HEK293 (cell line): ENCODE measurements at regions not wholly inside any gene's neighbourhood (a gene's known extent, or its start where the extent isn't known, plus 50 kb on each side); places are given as distances from the start of the nearest gene placed in this dataset.

ENCODE experiments used
- CTCF ChIA-PET: fragments of 350-600 bp; formaldehyde crosslinking; extraction: SDS; loops from one replicate; lab custom pipeline; 2021; ENCODE audit warnings: antibody characterized with exemption; lab: Yijun Ruan, JAX
- POLR2A ChIA-PET: fragments of 300-600 bp; formaldehyde crosslinking; extraction: SDS; loops from one replicate; lab custom pipeline; 2020; ENCODE audit warnings: antibody characterized with exemption, inconsistent platforms; lab: Yijun Ruan, JAX
- H3K27ac ChIP-seq: fragments of 200-500 bp; sonication (Bioruptor generic); 2 replicates; pipeline ENCODE4 v1.5.1; 2014; ENCODE audit warnings: low read depth, low read length, control low read depth, inconsistent platforms; ENCODE audit errors: extremely low read depth
- H3K36me3 ChIP-seq, 2 experiments: fragments of 200-500 bp in 1 of 2; sonication (Bioruptor generic) in 1 of 2; 1 replicate in 1 of 2; 2 replicates in 1 of 2; pipeline ENCODE4 v1.5.1; 2014 to 2017; ENCODE audit warnings: inconsistent platforms in 2 of 2, low read length in 2 of 2; ENCODE audit not compliant: control insufficient read depth in 2 of 2, insufficient read depth in 1 of 2
- H3K4me1 ChIP-seq: fragments of 200-500 bp; sonication (Bioruptor generic); 2 replicates; pipeline ENCODE4 v1.5.1; 2014; ENCODE audit warnings: mild to moderate bottlenecking, low read length, inconsistent platforms; ENCODE audit not compliant: control insufficient read depth, insufficient read depth
- H3K4me3 ChIP-seq: 2 replicates; pipeline ENCODE4 v1.5.1; 2011; ENCODE audit warnings: low read depth, mild to moderate bottlenecking, control low read depth, low read length, moderate library complexity
- H3K9me3 ChIP-seq: fragments of 200-500 bp; sonication (Bioruptor generic); 2 replicates; pipeline ENCODE4 v1.5.1; 2014; ENCODE audit warnings: low read depth, low read length, inconsistent platforms; ENCODE audit not compliant: control insufficient read depth, insufficient read depth
- EGR2 ChIP-seq: fragments of 450-650 bp; formaldehyde crosslinking; IDR thresholded peaks from 2 replicates; pipeline ENCODE4 v1.5.1; 2016; ENCODE audit warnings: low read depth, missing biosample characterization, missing genetic modification characterization
- FEZF1 ChIP-seq: fragments of 450-650 bp; formaldehyde crosslinking; IDR thresholded peaks from 2 replicates; pipeline ENCODE4 v1.5.1; 2016; ENCODE audit warnings: missing biosample characterization, missing genetic modification characterization
- GLIS1 ChIP-seq: fragments of 450-650 bp; formaldehyde crosslinking; IDR thresholded peaks from 2 replicates; pipeline ENCODE4 v1.5.1; 2016; ENCODE audit warnings: missing biosample characterization, missing genetic modification characterization
- PBX3 ChIP-seq: sonication (generic); formaldehyde crosslinking; IDR thresholded peaks from 2 replicates; pipeline ENCODE4 v1.8.1; 2022; ENCODE audit warnings: mild to moderate bottlenecking, moderate library complexity, missing genetic modification reagents
- SCRT2 ChIP-seq: fragments of 450-650 bp; formaldehyde crosslinking; IDR thresholded peaks from 2 replicates; pipeline ENCODE4 v1.5.1; 2016; ENCODE audit warnings: missing biosample characterization, missing genetic modification characterization
- YY2 ChIP-seq: fragments of 450-650 bp; formaldehyde crosslinking; IDR thresholded peaks from 2 replicates; pipeline ENCODE4 v1.5.1; 2016; ENCODE audit warnings: missing biosample characterization, missing genetic modification characterization
- ZFP3 ChIP-seq: fragments of 450-650 bp; formaldehyde crosslinking; IDR thresholded peaks from 2 replicates; pipeline ENCODE4 v1.5.1; 2016; ENCODE audit warnings: low read depth, missing biosample characterization, missing genetic modification characterization
- ZFP69B ChIP-seq: fragments of 450-650 bp; formaldehyde crosslinking; IDR thresholded peaks from 2 replicates; pipeline ENCODE4 v1.5.1; 2016; ENCODE audit warnings: missing biosample characterization, missing genetic modification characterization
- ZNF132 ChIP-seq: fragments of 450-650 bp; formaldehyde crosslinking; IDR thresholded peaks from 2 replicates; pipeline ENCODE4 v1.5.1; 2017; ENCODE audit warnings: missing biosample characterization, missing genetic modification characterization, borderline replicate concordance
- ZNF335 ChIP-seq: fragments of 450-650 bp; formaldehyde crosslinking; conservative IDR thresholded peaks from 2 replicates; pipeline ENCODE4 v1.5.1; 2016; ENCODE audit warnings: missing biosample characterization, missing genetic modification characterization
- ZNF37A ChIP-seq: fragments of 450-650 bp; IDR thresholded peaks from 2 replicates; pipeline ENCODE4 v1.5.1; 2018; ENCODE audit warnings: missing biosample characterization, missing genetic modification characterization
- ZNF404 ChIP-seq: fragments of 450-650 bp; formaldehyde crosslinking; IDR thresholded peaks from 2 replicates; pipeline ENCODE4 v1.5.1; 2017; ENCODE audit warnings: missing biosample characterization, missing genetic modification characterization
- ZNF544 ChIP-seq: fragments of 450-650 bp; formaldehyde crosslinking; IDR thresholded peaks from 2 replicates; pipeline ENCODE4 v1.5.0; 2017; ENCODE audit warnings: missing biosample characterization, missing genetic modification characterization
- ZNF549 ChIP-seq: fragments of 450-650 bp; IDR thresholded peaks from 2 replicates; pipeline ENCODE4 v1.5.1; 2018; ENCODE audit warnings: missing biosample characterization, missing genetic modification characterization, mild to moderate bottlenecking, inconsistent platforms, moderate library complexity
- ZNF555 ChIP-seq: fragments of 450-650 bp; formaldehyde crosslinking; conservative IDR thresholded peaks from 2 replicates; pipeline ENCODE4 v1.5.1; 2017; ENCODE audit warnings: missing biosample characterization, mild to moderate bottlenecking, missing genetic modification characterization, inconsistent platforms
- ZNF558 ChIP-seq: fragments of 450-650 bp; formaldehyde crosslinking; IDR thresholded peaks from 2 replicates; pipeline ENCODE4 v1.5.1; 2016; ENCODE audit warnings: missing biosample characterization, missing genetic modification characterization
- ZNF629 ChIP-seq: fragments of 450-650 bp; formaldehyde crosslinking; IDR thresholded peaks from 2 replicates; pipeline ENCODE4 v1.5.1; 2017; ENCODE audit warnings: missing biosample characterization, missing genetic modification characterization
- ZNF76 ChIP-seq: fragments of 450-650 bp; formaldehyde crosslinking; IDR thresholded peaks from 2 replicates; pipeline ENCODE4; 2016; ENCODE audit warnings: low read depth, missing biosample characterization, missing genetic modification characterization, borderline replicate concordance
- ZNF768 ChIP-seq: fragments of 450-650 bp; formaldehyde crosslinking; IDR thresholded peaks from 2 replicates; pipeline ENCODE4 v1.5.1; 2018; ENCODE audit warnings: missing biosample characterization, mild to moderate bottlenecking, missing genetic modification characterization
- ZNF776 ChIP-seq: fragments of 450-650 bp; formaldehyde crosslinking; IDR thresholded peaks from 2 replicates; pipeline ENCODE4 v1.5.0; 2017; ENCODE audit warnings: missing biosample characterization, missing genetic modification characterization, borderline replicate concordance
- ZNF791 ChIP-seq: fragments of 450-650 bp; formaldehyde crosslinking; IDR thresholded peaks from 2 replicates; pipeline ENCODE4 v1.5.1; 2016; ENCODE audit warnings: missing biosample characterization, missing genetic modification characterization
- ZNF843 ChIP-seq: fragments of 450-650 bp; formaldehyde crosslinking; IDR thresholded peaks from 2 replicates; pipeline ENCODE4 v1.5.1; 2016; ENCODE audit warnings: missing biosample characterization, missing genetic modification characterization

- TF ChIP-seq PBX3 (CRISPR knock-in tag) (no peak), EGR2 (tag by site-specific recombination) (no peak), GLIS1 (peak; percentile 36; the same call in 1 of the 2 replicates), ZNF791 (tag by site-specific recombination) (no peak), ZNF629 (tag by site-specific recombination) (peak; percentile 80), SCRT2 (peak; percentile 70)
- TF ChIP-seq, all 188 proteins: peak for 19
Measured at GRCh38 chr2:37795938-37796337, 124.5 kb upstream of the CDC42EP3 start (continued).

GRCh38 chr2:37796481-37796880, 125.0 kb upstream of the CDC42EP3 start:
- H3K27ac ChIP-seq: no peak overlapping the region
- H3K4me1 ChIP-seq: peaks cover 10% of the 10 kb centered on the region
- ChIA-PET POLR2A (interaction anchor here (1.0 to 1.3 kb wide), 3 partner anchors 10 to 125 kb away, joined by 3 to 4 read pairs (median 3); partner anchors contain the start of gene CDC42EP3), CTCF (interaction anchor here (0.6 to 1.8 kb wide), 3 partner anchors 10 to 56 kb away, joined by 3 to 5 read pairs (median 4); no protein-coding TSS in a partner anchor)
- TF ChIP-seq ZFP3 (tag by site-specific recombination) (no peak), ZNF555 (tag by site-specific recombination) (no peak), FEZF1 (tag by site-specific recombination) (no peak), ZNF132 (tag by site-specific recombination) (no peak), ZNF549 (tag by site-specific recombination) (no peak), ZNF335 (tag by site-specific recombination) (0 out of 2 replicates have a peak, but pooled peaks have one; percentile 39)
- no peak overlapping the region for H3K4me3 ChIP-seq
- H3K9me3 ChIP-seq: no peaks in the 10 kb centered on the region
- no peaks in the 10 kb centered on the region for H3K36me3 ChIP-seq

- TF ChIP-seq ZNF37A (tag by site-specific recombination) (no peak), ZNF776 (tag by site-specific recombination) (no peak), ZNF843 (tag by site-specific recombination) (no peak), ZNF544 (tag by site-specific recombination) (no peak), ZNF404 (tag by site-specific recombination) (no peak), YY2 (no peak), ZNF768 (tag by site-specific recombination) (no peak)
- Histone ChIP-seq H3K9me3 (no peaks in the 10 kb centered on the region), H3K36me3 (no peaks in the 10 kb centered on the region), H3K4me1 (peaks cover 10% of the 10 kb centered on the region), H3K27ac (no peak overlapping the region), H3K4me3 (no peak overlapping the region)
- ChIA-PET CTCF (interaction anchor here (1.4 to 1.8 kb wide), 2 partner anchors 11 to 13 kb away, joined by 4 to 5 read pairs; no protein-coding TSS in a partner anchor), POLR2A (interaction anchor here (1.3 kb wide), 1 partner anchor 10 kb away, joined by 4 read pairs; no protein-coding TSS in a partner anchor)
Measured at GRCh38 chr2:37797081-37797480, 125.6 kb upstream of the CDC42EP3 start.

- H3K27ac ChIP-seq: no peak overlapping the region
- no peaks in the 10 kb centered on the region for H3K36me3 ChIP-seq
- TF ChIP-seq ZNF76 (tag by site-specific recombination) (no peak), ZNF558 (tag by site-specific recombination) (no peak), ZFP69B (peak; percentile 31; the same call in 1 of the 2 replicates)
- peaks cover 10% of the 10 kb centered on the region for H3K4me1 ChIP-seq
- ChIA-PET POLR2A (interaction anchor here (0.6 kb wide), 1 partner anchor 348 kb away, joined by 3 read pairs; no protein-coding TSS in a partner anchor), CTCF (interaction anchor here (0.7 kb wide), 1 partner anchor 383 kb away, joined by 3 read pairs; no protein-coding TSS in a partner anchor)
- H3K4me3 ChIP-seq: no peak overlapping the region
- H3K9me3 ChIP-seq: no peaks in the 10 kb centered on the region
Measured at GRCh38 chr2:37798315-37799005, 126.6 kb upstream of the RMDN2 start.
